Tibial nerve (tissue), 4 donors: ENCODE measurements at regions not wholly inside any gene's neighbourhood (a gene's known extent, or its start where the extent isn't known, plus 50 kb on each side); places are given as distances from the start of the nearest gene placed in this dataset.

Experiments used
- DNase-seq, 2 donors: peaks; one replicate each; pipeline ENCODE4 v3.0.0-alpha.2; 2019; ENCODE audit warnings: low spot score in 2 of 2
- H3K27ac ChIP-seq, 4 donors: fragments of 200-600 bp; sonication (generic) in 3 of 4; one replicate each; pipeline ENCODE4 v1.5.1; 2017 to 2019; ENCODE audit warnings: mild to moderate bottlenecking in 1 of 4
- H3K27me3 ChIP-seq, 2 donors: fragments of 200-600 bp; sonication (generic) in 1 of 2; one replicate each; pipeline versions ENCODE4 v1.5.1 to v1.6.0; 2017 to 2019
- H3K36me3 ChIP-seq, 3 donors: fragments of 200-600 bp; sonication (generic); one replicate each; pipeline ENCODE4 v1.5.1; 2018 to 2019
- H3K4me1 ChIP-seq, 4 donors: fragments of 200-600 bp; sonication (generic) in 3 of 4; one replicate each; pipeline ENCODE4 v1.5.1; 2017 to 2019
- H3K4me3 ChIP-seq, 4 donors: fragments of 200-600 bp; sonication (generic) in 3 of 4; one replicate each; pipeline ENCODE4 v1.5.1; 2017 to 2019; ENCODE audit warnings: mild to moderate bottlenecking in 1 of 4, moderate library complexity in 1 of 4
- H3K9me3 ChIP-seq, 4 donors: fragments of 200-600 bp; sonication (generic) in 3 of 4; one replicate each; pipeline ENCODE4 v1.5.1; 2017 to 2019
- CTCF ChIP-seq, 5 experiments: fragments of 200-600 bp in 3 of 5; fragments of 450-650 bp in 2 of 5; sonication (generic) in 3 of 5; IDR thresholded peaks; one replicate each; pipeline ENCODE4 v1.5.1; 2016 to 2019; ENCODE audit warnings: antibody characterized with exemption in 5 of 5, mild to moderate bottlenecking in 3 of 5, moderate library complexity in 2 of 5
- EP300 ChIP-seq, 2 donors: sonication (generic); formaldehyde crosslinking; IDR thresholded peaks; one replicate each; pipeline ENCODE4 v1.6.1; 2017; ENCODE audit warnings: antibody characterized with exemption in 2 of 2, mild to moderate bottlenecking in 1 of 2
- POLR2A ChIP-seq, 2 donors: fragments of 450-650 bp; IDR thresholded peaks; one replicate each; pipeline ENCODE4 v1.6.1; 2017; ENCODE audit warnings: antibody characterized with exemption in 2 of 2, mild to moderate bottlenecking in 2 of 2, moderate library complexity in 2 of 2
- WGBS, 2 donors: methylation state at CpG; one replicate each; pipeline ENCODE4 v1.1.5; 2018; 5-methylcytosine and 5-hydroxymethylcytosine counted together

GRCh38 chr3:188956839-188957489 lies 214.8 kb upstream of the TPRG1 start:
- TF ChIP-seq POLR2A (IDR thresholded peaks at IDR 0.05): no peak
- peak in 1 of 2 donors; percentile 41 for TF ChIP-seq EP300 (IDR thresholded peaks at IDR 0.05)
- TF ChIP-seq CTCF (IDR thresholded peaks at IDR 0.05): peak; percentile 70 to 86 (median 79)
- Histone ChIP-seq H3K4me3 (no peak overlapping the region), H3K4me1 (peaks cover 0 to 49% (median 0%) of the 10 kb centered on the region in 4 donors), H3K9me3 (no peaks in the 10 kb centered on the region), H3K36me3 (no peaks in the 10 kb centered on the region), H3K27ac (peak overlapping the region in 2 of 4 donors; percentile 50 to 99), H3K27me3 (no peaks in the 10 kb centered on the region)
- 37 to 38% methylated on average over 8 of the region's 8 CpGs for WGBS, 2 donors
- peak in 1 of 2 donors; percentile 63 for DNase-seq

- TF ChIP-seq CTCF (IDR thresholded peaks at IDR 0.05) (no peak), POLR2A (IDR thresholded peaks at IDR 0.05) (no peak), EP300 (IDR thresholded peaks at IDR 0.05) (no peak)
- Histone ChIP-seq H3K27ac (peak overlapping the region in 1 of 4 donors; percentile 50), H3K4me1 (peaks cover 0 to 54% (median 0%) of the 10 kb centered on the region in 4 donors), H3K27me3 (no peaks in the 10 kb centered on the region), H3K4me3 (no peak overlapping the region), H3K9me3 (no peaks in the 10 kb centered on the region), H3K36me3 (no peaks in the 10 kb centered on the region)
- 94 to 96% methylated on average over 1 of the region's 1 CpG for WGBS, 2 donors
- DNase-seq: no peak
Observed at GRCh38 chr3:188959013-188959412, 212.8 kb upstream of the TPRG1 start.

GRCh38 chr3:188962253-188963247 lies 209.2 kb upstream of the TPRG1 start:
- 79 to 80% methylated on average over 13 of the region's 13 CpGs for WGBS, 2 donors
- H3K27ac ChIP-seq: peak overlapping the region in 2 of 4 donors; percentile 43 to 62
- H3K4me3 ChIP-seq: no peak overlapping the region
- no peaks in the 10 kb centered on the region for H3K36me3 ChIP-seq
- no peak for DNase-seq
- H3K4me1 ChIP-seq: peaks cover 0 to 29% (median 0%) of the 10 kb centered on the region in 4 donors
- TF ChIP-seq POLR2A (IDR thresholded peaks at IDR 0.05) (no peak), EP300 (IDR thresholded peaks at IDR 0.05) (no peak), CTCF (IDR thresholded peaks at IDR 0.05) (no peak)
- no peaks in the 10 kb centered on the region for H3K27me3 ChIP-seq
- H3K9me3 ChIP-seq: no peaks in the 10 kb centered on the region

- WGBS, 2 donors: 87 to 91% methylated on average over 5 of the region's 5 CpGs
- H3K36me3 ChIP-seq: no peaks in the 10 kb centered on the region
- no peaks in the 10 kb centered on the region for H3K27me3 ChIP-seq
- H3K27ac ChIP-seq: no peak overlapping the region
- no peak for TF ChIP-seq EP300 (IDR thresholded peaks at IDR 0.05)
- TF ChIP-seq CTCF (IDR thresholded peaks at IDR 0.05): no peak
- no peak for TF ChIP-seq POLR2A (IDR thresholded peaks at IDR 0.05)
- H3K4me3 ChIP-seq: no peak overlapping the region
- H3K4me1 ChIP-seq: peaks cover 0 to 22% (median 0%) of the 10 kb centered on the region in 4 donors
- no peaks in the 10 kb centered on the region for H3K9me3 ChIP-seq
- no peak for DNase-seq
Observed at GRCh38 chr3:188964957-188965356, 206.8 kb upstream of the TPRG1 start.
